NCI-H510A (cell line): ENCODE measurements at regions not wholly inside any gene's neighbourhood (a gene's known extent, or its start where the extent isn't known, plus 50 kb on each side); places are given as distances from the start of the nearest gene placed in this dataset.

Experiments
- DNase-seq: peaks from one replicate; lab custom pipeline; 2025; lab: John Stamatoyannopoulos, UW

- DNase-seq, result no peak
Observed at GRCh38 chr18:11553098-11553940, 56.1 kb upstream of the SLC35G4 start.

GRCh38 chr18:11548916-11549551, 60.4 kb upstream of the SLC35G4 start:
- no peak for DNase-seq

GRCh38 chr18:11548396-11548795, 61.0 kb upstream of the SLC35G4 start:
- no peak for DNase-seq

GRCh38 chr18:11544060-11544633, 65.2 kb upstream of the SLC35G4 start:
- DNase-seq, result no peak

- no peak for DNase-seq
Observed at GRCh38 chr18:11541179-11541578, 68.2 kb upstream of the SLC35G4 start.

DNA sequence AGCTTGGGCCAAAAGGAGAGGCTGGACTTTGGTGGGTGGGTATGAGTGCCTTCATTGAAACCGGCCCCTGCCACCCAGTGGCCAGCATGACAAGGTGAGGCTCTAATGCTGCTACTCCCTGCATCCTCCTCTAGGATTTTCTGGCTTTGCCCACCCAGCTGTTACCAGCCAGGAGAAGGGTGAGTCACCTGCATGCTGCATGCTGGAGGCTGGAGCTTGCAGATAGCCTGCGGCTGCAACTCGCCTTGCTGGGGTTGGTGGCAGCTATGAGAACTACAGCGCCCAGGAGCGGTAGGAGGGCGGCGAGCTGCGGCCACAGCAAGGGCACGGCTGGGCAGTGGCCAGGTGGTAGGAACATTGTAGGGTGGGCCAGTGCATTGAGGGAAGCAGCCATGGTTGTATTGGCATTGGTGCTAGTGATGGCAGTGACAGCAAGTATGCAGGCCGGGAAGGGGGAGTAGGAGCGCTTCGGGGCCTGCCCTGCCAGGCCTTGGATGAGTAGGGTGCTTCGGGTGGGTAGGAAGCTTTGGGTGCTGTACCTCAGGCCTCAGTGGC, 75.4 kb upstream of the SLC35G4 start:
- no peak for DNase-seq

- DNase-seq, result no peak
Observed at GRCh38 chr18:11533513-11533890, 75.9 kb upstream of the SLC35G4 start.

- DNase-seq, result no peak
Observed at GRCh38 chr18:11532758-11533512, 76.5 kb upstream of the SLC35G4 start.

- no peak for DNase-seq
Observed at GRCh38 chr18:11529081-11529480, 80.3 kb upstream of the SLC35G4 start.

GRCh38 chr18:11526675-11527074, 82.7 kb upstream of the SLC35G4 start:
- no peak for DNase-seq

DNA sequence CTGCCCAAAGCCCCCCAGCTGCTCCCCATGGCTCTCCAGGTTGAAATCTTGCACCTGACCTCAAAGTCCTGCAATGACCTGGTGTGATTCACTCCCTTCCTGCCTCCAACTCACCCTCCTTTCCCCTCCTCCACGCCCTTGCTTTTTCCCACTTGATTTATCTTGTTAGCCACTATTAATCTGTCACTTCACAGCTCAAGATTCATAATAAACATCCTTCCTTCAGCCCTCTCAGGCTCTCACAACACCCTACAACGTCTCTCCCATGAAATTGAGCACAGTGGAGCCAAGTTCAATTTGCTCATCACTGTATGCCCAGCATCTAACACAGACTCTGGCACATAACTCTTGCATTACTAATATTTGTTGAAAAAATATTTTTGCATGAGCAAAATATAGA, 85.6 kb upstream of the SLC35G4 start:
- no peak for DNase-seq

DNA sequence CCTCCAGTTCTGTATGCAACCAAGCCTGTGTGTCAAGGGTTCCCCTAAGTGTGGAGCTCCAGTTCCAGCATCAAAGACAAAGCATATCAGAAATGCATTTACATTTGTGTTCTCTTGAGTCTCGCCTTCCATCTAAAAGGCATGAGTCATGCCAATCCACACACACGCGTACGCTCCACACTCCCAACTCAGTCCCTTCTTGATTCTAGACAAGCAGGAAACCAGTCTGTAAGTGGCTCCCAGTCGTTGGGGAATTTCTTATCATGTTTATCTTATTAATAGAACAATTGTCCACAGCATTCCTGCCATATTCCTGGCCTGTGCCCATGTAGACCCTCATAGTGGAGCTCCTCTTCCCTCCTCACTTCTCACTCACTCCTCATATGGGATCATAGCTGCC, 86.4 kb upstream of the SLC35G4 start:
- DNase-seq, result no peak

DNA sequence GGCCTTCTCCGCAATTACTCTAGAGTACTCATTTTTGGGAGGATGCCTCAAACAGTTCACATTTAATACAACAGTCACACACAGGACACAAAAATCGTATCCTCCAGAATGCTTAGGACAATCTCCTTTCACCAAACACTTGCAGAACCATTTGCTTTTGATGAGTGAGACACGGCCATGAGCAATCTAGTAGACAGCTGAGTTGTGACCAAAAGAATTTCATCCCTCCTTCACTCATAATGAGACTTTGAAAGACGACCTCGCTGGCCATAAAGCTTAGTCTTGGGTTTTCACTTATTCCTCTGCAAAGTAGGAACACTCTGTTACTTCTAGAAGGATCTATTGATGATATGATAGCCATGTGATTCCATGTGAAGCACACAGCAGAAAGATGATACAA, 87.5 kb upstream of the SLC35G4 start:
- DNase-seq, result no peak

DNA sequence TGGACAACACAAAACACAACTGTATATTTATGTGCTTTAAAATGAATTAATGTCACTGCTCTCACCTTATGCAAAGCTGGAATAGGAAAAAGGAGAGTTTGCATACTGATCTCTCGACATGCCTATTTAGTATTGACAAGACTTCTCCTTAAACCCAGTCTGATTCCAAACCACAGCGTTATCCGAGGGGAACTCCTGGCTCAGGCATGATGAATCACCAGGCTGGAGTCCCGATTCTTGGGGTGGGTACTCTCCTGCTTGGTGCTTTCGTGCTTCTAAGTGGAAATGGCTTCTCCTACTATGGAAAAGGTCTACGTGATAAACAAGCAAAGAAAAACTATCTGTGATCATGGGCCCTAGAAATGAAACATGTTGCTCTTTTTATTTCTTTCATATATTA, 88.9 kb upstream of the SLC35G4 start:
- DNase-seq, result no peak

- DNase-seq, result peak; percentile 46
Observed at GRCh38 chr18:11518788-11519685, 90.4 kb upstream of the SLC35G4 start.

DNA sequence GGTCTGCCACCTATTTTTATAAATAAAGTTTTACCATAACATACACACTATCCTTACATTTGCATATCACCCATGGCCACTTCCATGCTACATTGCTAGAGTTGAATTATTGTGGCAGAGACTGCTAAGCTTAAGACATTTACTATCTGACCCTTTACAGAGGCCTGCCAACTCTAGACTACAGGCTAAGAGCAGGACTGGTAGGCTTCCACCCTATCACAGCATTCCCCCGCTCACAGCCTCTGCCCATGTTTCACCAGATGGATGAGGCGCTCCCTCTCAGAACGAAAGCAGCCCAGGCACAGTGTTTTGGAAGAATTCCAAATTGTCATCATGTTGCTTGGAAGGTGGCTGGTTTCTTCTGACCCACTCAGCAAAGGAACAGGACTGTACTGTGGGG, 91.7 kb upstream of the SLC35G4 start:
- no peak for DNase-seq

GRCh38 chr18:11516751-11517503, 92.5 kb upstream of the SLC35G4 start:
- no peak for DNase-seq

DNA sequence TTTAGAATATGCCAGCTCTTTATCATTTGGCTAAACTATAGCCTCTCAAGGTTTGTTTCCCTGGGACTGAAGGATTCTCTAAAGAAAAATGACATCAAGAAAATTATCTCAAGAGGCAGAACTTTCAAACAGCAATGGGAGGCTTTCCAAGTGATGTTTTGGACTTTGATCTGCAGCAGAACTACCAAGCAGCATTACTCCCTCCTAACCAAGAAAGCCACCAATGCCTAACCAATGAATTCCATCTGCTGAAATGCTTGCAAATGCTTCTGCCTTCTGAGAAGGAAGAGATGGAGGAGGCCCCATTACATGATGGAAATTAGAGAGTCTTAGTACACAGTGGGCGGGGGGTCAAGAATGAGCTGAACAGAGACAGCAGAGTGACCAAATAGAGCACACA, 95.1 kb upstream of the SLC35G4 start:
- DNase-seq, result no peak

DNA sequence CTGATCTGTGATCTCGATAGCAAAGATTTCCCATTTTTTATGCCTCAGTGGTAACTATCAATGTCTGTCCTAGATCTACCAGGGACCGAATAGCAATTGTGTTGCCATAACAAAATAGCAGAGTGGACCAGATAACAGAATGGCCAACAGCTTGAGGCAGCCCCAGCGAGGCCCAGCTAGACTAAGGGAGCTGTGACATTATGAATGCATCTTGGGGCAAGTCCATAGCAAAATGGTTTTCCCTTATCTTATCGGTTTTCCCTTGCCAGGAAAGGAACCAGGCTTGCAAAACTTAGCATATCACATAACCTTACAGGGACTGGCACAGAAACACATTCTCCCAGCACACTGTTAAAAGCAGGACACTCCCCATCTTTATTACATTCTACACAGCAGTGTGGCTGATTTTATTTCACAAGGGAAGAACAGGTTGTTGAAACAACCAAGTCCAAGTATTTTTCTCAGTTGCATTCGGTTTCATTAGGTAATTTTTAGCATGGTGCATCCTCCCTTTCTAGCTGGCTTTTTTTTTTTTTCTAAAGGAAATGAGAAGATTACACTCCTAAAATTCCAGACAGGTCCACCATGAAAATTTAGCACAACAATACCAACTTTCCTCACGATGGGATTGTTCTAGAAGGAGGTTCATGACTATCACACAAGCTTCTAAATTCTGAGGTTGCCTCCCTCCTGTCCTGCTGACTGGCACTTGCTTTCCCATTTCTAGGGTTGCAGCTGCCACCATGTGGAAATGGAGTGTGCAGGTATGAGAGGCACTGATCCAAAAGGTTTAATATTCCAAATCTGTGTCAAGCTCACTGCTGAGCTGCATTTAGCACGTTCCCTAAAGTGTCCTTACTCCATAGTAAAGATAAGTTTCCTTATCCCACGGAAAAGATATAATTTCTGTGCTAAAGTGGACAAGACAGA, 97.0 kb upstream of the SLC35G4 start:
- no peak for DNase-seq
